PC-9 (cell line): ENCODE measurements at regions not wholly inside any gene's neighbourhood (a gene's known extent, or its start where the extent isn't known, plus 50 kb on each side); places are given as distances from the start of the nearest gene placed in this dataset.

Experiments
- BruUV-seq: library from RNA; stranded (reverse); fragments of 400-500 nt; replicated peaks from 2 replicates; lab custom pipeline; 2021; lab: Mats Ljungman, UMichigan
- CTCF ChIA-PET: fragments of 300-600 bp; sonication (Branson Sonifier 250); formaldehyde crosslinking; loops from one replicate; lab custom pipeline; 2022; ENCODE audit warnings: antibody characterized with exemption; lab: Charles Lee
- POLR2A ChIA-PET: fragments of 300-600 bp; sonication (Branson Sonifier 250); formaldehyde crosslinking; loops from one replicate; lab custom pipeline; 2022; ENCODE audit warnings: antibody characterized with exemption; ENCODE audit not compliant: unreplicated experiment; lab: Charles Lee
- DNase-seq, 2 experiments: peaks; one replicate each; pipeline versions ENCODE4 v3.0.0 to v3.0.0-alpha.2; 2015 to 2022; ENCODE audit warnings: mixed read lengths in 1 of 2
- H2AFZ ChIP-seq: fragments of 200-600 bp; sonication (generic); 2 replicates; pipeline ENCODE4 v1.8.1; 2017; ENCODE audit warnings: antibody characterized with exemption
- H3F3A ChIP-seq: fragments of 200-600 bp; sonication (generic); 2 replicates; pipeline ENCODE4 v1.8.1; 2017; ENCODE audit warnings: antibody characterized with exemption, mild to moderate bottlenecking, low read depth; ENCODE audit not compliant: insufficient read depth
- H3K27ac ChIP-seq: fragments of 200-600 bp; sonication (generic); 2 replicates; pipeline ENCODE4 v1.6.1; 2016; ENCODE audit warnings: mixed run types
- H3K27me3 ChIP-seq: fragments of 200-600 bp; sonication (generic); 2 replicates; pipeline ENCODE4 v1.6.1; 2016; ENCODE audit warnings: low read depth, mixed run types; ENCODE audit not compliant: insufficient read depth
- H3K36me3 ChIP-seq: fragments of 200-600 bp; sonication (generic); 2 replicates; pipeline ENCODE4 v1.6.1; 2016; ENCODE audit warnings: low read depth, mixed run types
- H3K4me1 ChIP-seq: fragments of 200-600 bp; sonication (generic); replicated peaks from 2 replicates; pipeline ENCODE4 v1.6.1; 2016; ENCODE audit warnings: mixed run types; ENCODE audit not compliant: insufficient read depth
- H3K4me2 ChIP-seq: fragments of 200-600 bp; sonication (generic); 2 replicates; pipeline ENCODE4 v1.6.1; 2017; ENCODE audit warnings: mixed run types
- H3K4me3 ChIP-seq: fragments of 200-600 bp; sonication (generic); 2 replicates; pipeline ENCODE4 v1.6.1; 2016; ENCODE audit warnings: mixed run types
- H3K79me2 ChIP-seq: fragments of 200-600 bp; sonication (generic); 2 replicates; pipeline ENCODE4 v1.6.1; 2017; ENCODE audit warnings: low read depth, mixed run types
- H3K9me2 ChIP-seq: fragments of 200-600 bp; sonication (generic); 2 replicates; pipeline ENCODE4 v1.8.1; 2017; ENCODE audit warnings: mild to moderate bottlenecking; ENCODE audit not compliant: insufficient read depth
- H3K9me3 ChIP-seq: fragments of 200-600 bp; sonication (generic); 2 replicates; pipeline ENCODE4 v1.8.1; 2016; ENCODE audit warnings: low read depth; ENCODE audit not compliant: insufficient read depth
- H4K20me1 ChIP-seq: fragments of 200-600 bp; sonication (generic); 2 replicates; pipeline ENCODE4 v1.8.1; 2017; ENCODE audit not compliant: insufficient read depth
- EZH2 ChIP-seq: fragments of 200-600 bp; sonication (generic); IDR thresholded peaks from 2 replicates; pipeline ENCODE4 v1.8.0; 2017; ENCODE audit warnings: antibody characterized with exemption, low read depth
- intact Hi-C: fragments of 100-400 bp; cut with micrococcal nuclease; formaldehyde crosslinking; loops from one replicate; pipeline ENCODE4 v1.10.0; 2022; ENCODE audit not compliant: unreplicated experiment
- TF ChIP-seq, protein P1 (sequence below): fragments of 200-600 bp; sonication (generic); conservative IDR thresholded peaks from 2 replicates; pipeline ENCODE4 v1.6.1; 2017; ENCODE audit warnings: mixed run types, antibody characterized with exemption, mild to moderate bottlenecking, moderate library complexity

DNA sequence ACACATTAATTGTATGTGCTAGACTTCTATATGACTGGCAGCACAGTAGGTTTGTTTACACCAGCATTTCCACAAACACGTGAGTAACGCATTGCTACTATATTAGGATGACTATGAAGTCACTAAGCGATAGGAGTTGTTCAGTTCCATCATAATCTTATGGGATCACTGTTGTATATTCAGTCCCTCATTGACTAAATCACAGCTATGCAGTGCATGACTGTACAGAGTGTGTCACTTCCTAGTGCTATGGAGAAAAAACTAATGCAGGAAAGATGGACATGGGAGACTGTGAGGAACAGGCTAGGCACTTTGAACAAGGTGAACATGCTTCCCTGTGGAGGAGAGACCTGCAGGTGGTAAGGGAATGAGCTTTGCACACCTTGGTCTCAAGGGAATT is 259.8 kb downstream of the NUAK1 start:
- intact Hi-C loops = no loop called here
- no peak for DNase-seq
- CTCF ChIA-PET = no interaction called here

DNA sequence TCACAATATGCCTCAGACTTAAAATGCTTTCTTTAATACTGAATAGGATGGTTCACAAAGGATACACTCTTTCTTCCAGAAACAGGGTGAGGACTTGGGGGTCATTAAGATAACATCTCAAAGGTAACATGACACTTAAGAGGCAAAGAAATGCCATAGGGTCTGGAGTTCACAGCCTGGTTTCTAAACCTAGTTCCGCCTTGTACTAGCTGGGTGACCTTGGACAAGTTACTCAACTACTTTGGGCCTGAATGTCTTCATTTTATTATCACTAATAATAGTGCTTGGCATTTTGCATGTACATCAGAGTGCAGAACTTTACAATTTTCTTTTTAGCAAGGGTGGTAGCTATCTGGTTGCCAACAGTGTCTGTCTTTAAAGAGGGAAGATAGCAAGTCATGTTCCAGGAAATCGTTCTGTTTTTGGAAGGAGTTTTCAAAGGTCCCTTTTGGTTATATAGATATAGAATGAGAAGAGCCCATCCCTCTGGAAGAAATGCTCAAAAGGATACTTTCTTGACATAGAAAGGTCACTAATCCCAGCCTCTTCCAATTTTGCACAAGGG is 257.8 kb downstream of the NUAK1 start:
- Histone ChIP-seq H4K20me1 (no peaks in the 10 kb centered on the region), H3K27ac (no peak overlapping the region), H3K36me3 (no peaks in the 10 kb centered on the region), H3K9me3 (no peaks in the 10 kb centered on the region), H3K9me2 (no peaks in the 10 kb centered on the region), H3K4me3 (no peak overlapping the region), H3K27me3 (no peaks in the 10 kb centered on the region), H2AFZ (no peak overlapping the region), H3K79me2 (no peaks in the 10 kb centered on the region), H3F3A (no peaks in the 10 kb centered on the region), H3K4me2 (no peak overlapping the region), H3K4me1 (no peaks in the 10 kb centered on the region)
- ChIA-PET POLR2A (no interaction called here), CTCF (no interaction called here)
- no peak for DNase-seq
- TF ChIP-seq, protein P1, sequence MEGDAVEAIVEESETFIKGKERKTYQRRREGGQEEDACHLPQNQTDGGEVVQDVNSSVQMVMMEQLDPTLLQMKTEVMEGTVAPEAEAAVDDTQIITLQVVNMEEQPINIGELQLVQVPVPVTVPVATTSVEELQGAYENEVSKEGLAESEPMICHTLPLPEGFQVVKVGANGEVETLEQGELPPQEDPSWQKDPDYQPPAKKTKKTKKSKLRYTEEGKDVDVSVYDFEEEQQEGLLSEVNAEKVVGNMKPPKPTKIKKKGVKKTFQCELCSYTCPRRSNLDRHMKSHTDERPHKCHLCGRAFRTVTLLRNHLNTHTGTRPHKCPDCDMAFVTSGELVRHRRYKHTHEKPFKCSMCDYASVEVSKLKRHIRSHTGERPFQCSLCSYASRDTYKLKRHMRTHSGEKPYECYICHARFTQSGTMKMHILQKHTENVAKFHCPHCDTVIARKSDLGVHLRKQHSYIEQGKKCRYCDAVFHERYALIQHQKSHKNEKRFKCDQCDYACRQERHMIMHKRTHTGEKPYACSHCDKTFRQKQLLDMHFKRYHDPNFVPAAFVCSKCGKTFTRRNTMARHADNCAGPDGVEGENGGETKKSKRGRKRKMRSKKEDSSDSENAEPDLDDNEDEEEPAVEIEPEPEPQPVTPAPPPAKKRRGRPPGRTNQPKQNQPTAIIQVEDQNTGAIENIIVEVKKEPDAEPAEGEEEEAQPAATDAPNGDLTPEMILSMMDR = no peak
- TF ChIP-seq EZH2 = no peak
- intact Hi-C loops = no loop called here
- BruUV-seq = no TSS peak

More for the DNA sequence above, 259.8 kb downstream of the NUAK1 start:
- H2AFZ ChIP-seq = no peak overlapping the region
- H3K27me3 ChIP-seq = no peaks in the 10 kb centered on the region
- BruUV-seq = no TSS peak
- TF ChIP-seq, protein P1 = no peak
- TF ChIP-seq EZH2 = no peak
- H3K4me3 ChIP-seq = no peak overlapping the region
- H3K4me1 ChIP-seq = no peaks in the 10 kb centered on the region
- no peaks in the 10 kb centered on the region for H3F3A ChIP-seq
- no peaks in the 10 kb centered on the region for H3K9me2 ChIP-seq
- no peaks in the 10 kb centered on the region for H4K20me1 ChIP-seq
- no peak overlapping the region for H3K27ac ChIP-seq
- POLR2A ChIA-PET = no interaction called here
- H3K9me3 ChIP-seq = no peaks in the 10 kb centered on the region
- no peaks in the 10 kb centered on the region for H3K79me2 ChIP-seq
- no peak overlapping the region for H3K4me2 ChIP-seq
- H3K36me3 ChIP-seq = no peaks in the 10 kb centered on the region

DNA sequence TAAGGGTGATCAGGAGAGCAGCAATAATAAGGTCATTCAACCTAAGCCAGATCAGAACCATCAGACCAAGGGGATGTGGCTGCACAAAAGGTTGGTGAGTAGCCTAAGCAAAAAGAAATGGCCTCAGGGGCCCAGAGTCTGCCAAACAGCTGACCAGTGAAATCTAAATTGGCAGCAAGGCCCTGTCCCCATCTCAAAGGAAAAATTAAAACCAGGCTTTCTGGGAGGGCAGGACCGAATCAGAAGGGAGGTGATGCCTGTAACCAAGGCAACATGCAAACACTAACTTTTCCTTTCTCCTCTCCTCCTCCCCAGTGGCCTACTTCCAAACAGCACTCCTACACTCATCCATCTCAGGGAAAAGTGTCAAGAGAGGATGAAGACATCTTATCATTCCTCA is 256.4 kb downstream of the NUAK1 start:
- Histone ChIP-seq H3K36me3 (no peaks in the 10 kb centered on the region), H3K27ac (no peak overlapping the region), H2AFZ (no peak overlapping the region), H3K9me3 (no peaks in the 10 kb centered on the region), H3K4me2 (no peak overlapping the region), H3K4me1 (no peaks in the 10 kb centered on the region), H3K27me3 (no peaks in the 10 kb centered on the region), H3K9me2 (no peaks in the 10 kb centered on the region), H3K79me2 (no peaks in the 10 kb centered on the region), H3K4me3 (no peak overlapping the region), H4K20me1 (no peaks in the 10 kb centered on the region), H3F3A (no peaks in the 10 kb centered on the region)
- ChIA-PET CTCF (interaction anchor here (0.6 kb wide), 1 partner anchor 463 kb away, joined by 5 read pairs; no protein-coding TSS in a partner anchor), POLR2A (no interaction called here)
- intact Hi-C loops = no loop called here
- TF ChIP-seq, protein P1 = no peak
- no peak for TF ChIP-seq EZH2
- BruUV-seq = no TSS peak
- no peak for DNase-seq
